B cell (primary cell): ENCODE measurements at regions not wholly inside any gene's neighbourhood (a gene's known extent, or its start where the extent isn't known, plus 50 kb on each side); places are given as distances from the start of the nearest gene placed in this dataset.

Source experiments
- ATAC-seq: fragments of 200-7000 bp; cut with Tn5 transposase; one replicate; pipeline ENCODE4 v1.10.0; 2021; ENCODE audit warnings: low read depth, mild to moderate bottlenecking, moderate number of reproducible peaks, moderate library complexity
- CTCF ChIA-PET: fragments of 350-600 bp; sonication (Branson Sonifier 250); formaldehyde crosslinking; loops from one replicate; lab custom pipeline; 2021; ENCODE audit warnings: antibody characterized with exemption, inconsistent platforms; lab: Charles Lee
- POLR2A ChIA-PET: fragments of 350-600 bp; sonication (Branson Sonifier 250); formaldehyde crosslinking; loops from one replicate; lab custom pipeline; 2021; ENCODE audit warnings: antibody characterized with exemption; lab: Charles Lee
- DNase-seq: peaks from one replicate; pipeline ENCODE4 v3.0.0; 2013
- H2AFZ ChIP-seq: 2 replicates; pipeline ENCODE4 v1.6.1; 2012; ENCODE audit warnings: mild to moderate bottlenecking, low read depth, low read length; ENCODE audit not compliant: insufficient read depth, poor library complexity, severe bottlenecking
- H3K27ac ChIP-seq, 2 donors: 1 replicate in 1 of 2; 2 replicates in 1 of 2; pipeline ENCODE4 v1.5.1; 2012 to 2013; ENCODE audit warnings: low read length in 2 of 2, mild to moderate bottlenecking in 2 of 2, moderate library complexity in 1 of 2
- H3K27me3 ChIP-seq, 4 experiments: fragments of 200-600 bp in 1 of 4; sonication (generic) in 1 of 4; replicated peaks in 1 of 4; 1 replicate in 2 of 4; 2 replicates in 2 of 4; pipeline versions ENCODE4 v1.6.1 to v1.7.0; 2013 to 2016; ENCODE audit warnings: low read length in 3 of 4, mild to moderate bottlenecking in 2 of 4, mixed read lengths in 1 of 4, moderate library complexity in 1 of 4; ENCODE audit not compliant: insufficient read depth in 4 of 4, control insufficient read depth in 3 of 4; ENCODE audit errors: control extremely low read depth in 1 of 4
- H3K36me3 ChIP-seq, 2 experiments: replicated peaks in 1 of 2; 1 replicate in 1 of 2; 2 replicates in 1 of 2; pipeline versions ENCODE4 v1.6.1 to v1.7.1; 2013; ENCODE audit warnings: low read length in 1 of 2; ENCODE audit not compliant: insufficient read depth in 2 of 2, control insufficient read depth in 1 of 2; ENCODE audit errors: control extremely low read depth in 1 of 2, extremely low read depth in 1 of 2
- H3K4me1 ChIP-seq, 2 donors: fragments of 200-600 bp in 1 of 2; sonication (generic) in 1 of 2; 1 replicate in 1 of 2; 2 replicates in 1 of 2; pipeline versions ENCODE4 v1.5.1 to v1.6.1; 2013 to 2017; ENCODE audit warnings: low read length in 2 of 2; ENCODE audit not compliant: control insufficient read depth in 2 of 2, insufficient read depth in 2 of 2
- H3K4me2 ChIP-seq: replicated peaks from 2 replicates; pipeline ENCODE3; 2012; ENCODE audit warnings: mild to moderate bottlenecking, low read depth, low read length; ENCODE audit not compliant: poor library complexity, severe bottlenecking
- H3K4me3 ChIP-seq, 5 experiments: fragments of 200-600 bp in 1 of 5; sonication (generic) in 1 of 5; 1 replicate in 3 of 5; 2 replicates in 2 of 5; pipeline versions ENCODE4 v1.5.1 to v1.7.0; 2011 to 2016; ENCODE audit warnings: low read length in 4 of 5, mild to moderate bottlenecking in 4 of 5, low read depth in 2 of 5, control low read depth in 1 of 5, moderate library complexity in 1 of 5; ENCODE audit not compliant: insufficient read depth in 1 of 5; ENCODE audit errors: control extremely low read depth in 1 of 5, extremely low read depth in 1 of 5
- H3K79me2 ChIP-seq: fragments of 200-600 bp; sonication (generic); one replicate; pipeline ENCODE4 v1.6.0; 2016; ENCODE audit warnings: low read length; ENCODE audit not compliant: control insufficient read depth, insufficient read depth
- H3K9ac ChIP-seq: fragments of 200-600 bp; sonication (generic); 2 replicates; pipeline ENCODE4 v1.6.1; 2017; ENCODE audit warnings: mild to moderate bottlenecking, low read length, moderate library complexity
- H3K9me3 ChIP-seq, 3 donors: one replicate each; pipeline versions ENCODE4 v1.6.1 to v1.7.1; 2013; ENCODE audit warnings: low read length in 2 of 3; ENCODE audit not compliant: control insufficient read depth in 2 of 3, insufficient read depth in 1 of 3; ENCODE audit errors: control extremely low read depth in 1 of 3
- H4K20me1 ChIP-seq: 2 replicates; pipeline ENCODE4 v1.6.0; 2012; ENCODE audit warnings: mild to moderate bottlenecking, low read length; ENCODE audit not compliant: insufficient read depth, control insufficient read depth, poor library complexity, severe bottlenecking
- H3K27ac Mint-ChIP-seq: one replicate; pipeline ENCODE4 v1.8.0; 2021; ENCODE audit warnings: mixed read lengths
- H3K27me3 Mint-ChIP-seq: one replicate; pipeline ENCODE4 v1.8.0; 2021; ENCODE audit warnings: mixed read lengths
- H3K4me1 Mint-ChIP-seq: one replicate; pipeline ENCODE4 v1.8.0; 2021; ENCODE audit warnings: mixed read lengths
- H3K4me3 Mint-ChIP-seq: one replicate; pipeline ENCODE4 v1.8.0; 2021; ENCODE audit warnings: mixed read lengths
- H3K9me3 Mint-ChIP-seq: one replicate; pipeline ENCODE4 v1.8.0; 2022; ENCODE audit warnings: mixed read lengths; ENCODE audit not compliant: insufficient read depth
- EZH2 ChIP-seq: IDR thresholded peaks from 2 replicates; pipeline ENCODE4 v1.6.1; 2012; ENCODE audit warnings: borderline replicate concordance, low read depth, mild to moderate bottlenecking, moderate library complexity, low read length; ENCODE audit not compliant: insufficient read depth, poor library complexity, severe bottlenecking
- WGBS: methylation state at CpG from one replicate; pipeline ENCODE4 v1.1.5; 2013; ENCODE audit warnings: missing lambda C conversion rate; ENCODE audit not compliant: insufficient coverage; 5-methylcytosine and 5-hydroxymethylcytosine counted together
- intact Hi-C: fragments of 100-400 bp; cut with micrococcal nuclease; formaldehyde crosslinking; loops from one replicate; pipeline ENCODE4 v1.10.0; 2022
- TF ChIP-seq, protein P1 (sequence below): fragments of 200-600 bp; IDR thresholded peaks from one replicate; pipeline ENCODE4 v1.8.0; 2022; ENCODE audit warnings: antibody characterized with exemption, mild to moderate bottlenecking

DNA sequence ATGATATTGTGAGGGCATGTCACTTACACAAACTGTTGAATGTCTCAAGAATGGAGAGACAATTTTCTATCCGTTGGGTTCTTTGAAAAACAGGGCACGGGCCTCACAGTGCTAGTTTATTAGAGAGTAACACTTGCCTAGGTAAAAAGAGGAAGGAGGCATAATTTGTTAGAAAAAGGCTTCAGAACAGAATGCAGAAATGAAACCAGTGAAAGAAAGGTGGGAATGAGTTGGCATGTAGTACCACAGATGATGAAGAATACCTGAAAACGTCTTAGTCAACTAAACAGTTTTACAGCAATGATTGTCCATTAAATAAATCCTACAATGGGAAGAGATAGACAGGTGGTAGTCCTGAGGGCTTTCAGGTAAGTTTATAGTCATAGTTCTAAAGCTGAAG is 1399.7 kb upstream of the CADM2 start:
- H3K4me2 ChIP-seq = no peak overlapping the region
- H3K4me1 ChIP-seq = no peaks in the 10 kb centered on the region
- Mint-ChIP-seq H3K9me3 (peaks cover 9% of the 10 kb centered on the region), H3K27me3 (no peaks in the 10 kb centered on the region), H3K4me3 (no peak overlapping the region), H3K4me1 (no peaks in the 10 kb centered on the region), H3K27ac (no peak overlapping the region)
- no peak for DNase-seq
- no peaks in the 10 kb centered on the region for H4K20me1 ChIP-seq
- CTCF ChIA-PET = no interaction called here
- no peak overlapping the region for H3K27ac ChIP-seq
- intact Hi-C loops = no loop called here
- no peaks in the 10 kb centered on the region for H3K27me3 ChIP-seq
- TF ChIP-seq, protein P1, sequence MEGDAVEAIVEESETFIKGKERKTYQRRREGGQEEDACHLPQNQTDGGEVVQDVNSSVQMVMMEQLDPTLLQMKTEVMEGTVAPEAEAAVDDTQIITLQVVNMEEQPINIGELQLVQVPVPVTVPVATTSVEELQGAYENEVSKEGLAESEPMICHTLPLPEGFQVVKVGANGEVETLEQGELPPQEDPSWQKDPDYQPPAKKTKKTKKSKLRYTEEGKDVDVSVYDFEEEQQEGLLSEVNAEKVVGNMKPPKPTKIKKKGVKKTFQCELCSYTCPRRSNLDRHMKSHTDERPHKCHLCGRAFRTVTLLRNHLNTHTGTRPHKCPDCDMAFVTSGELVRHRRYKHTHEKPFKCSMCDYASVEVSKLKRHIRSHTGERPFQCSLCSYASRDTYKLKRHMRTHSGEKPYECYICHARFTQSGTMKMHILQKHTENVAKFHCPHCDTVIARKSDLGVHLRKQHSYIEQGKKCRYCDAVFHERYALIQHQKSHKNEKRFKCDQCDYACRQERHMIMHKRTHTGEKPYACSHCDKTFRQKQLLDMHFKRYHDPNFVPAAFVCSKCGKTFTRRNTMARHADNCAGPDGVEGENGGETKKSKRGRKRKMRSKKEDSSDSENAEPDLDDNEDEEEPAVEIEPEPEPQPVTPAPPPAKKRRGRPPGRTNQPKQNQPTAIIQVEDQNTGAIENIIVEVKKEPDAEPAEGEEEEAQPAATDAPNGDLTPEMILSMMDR = no peak
- no peak for TF ChIP-seq EZH2
- WGBS = 73% methylated on average over 2 of the region's 3 CpGs
- H3K9me3 ChIP-seq = peaks cover 0 to 11% (median 0%) of the 10 kb centered on the region in 3 donors
- ATAC-seq = no peak
- H3K4me3 ChIP-seq = no peak overlapping the region
- POLR2A ChIA-PET = no interaction called here
- no peak overlapping the region for H3K9ac ChIP-seq
- no peaks in the 10 kb centered on the region for H3K36me3 ChIP-seq
- H2AFZ ChIP-seq = no peak overlapping the region
- H3K79me2 ChIP-seq = no peaks in the 10 kb centered on the region

- Histone ChIP-seq H3K4me2 (no peak overlapping the region), H4K20me1 (no peaks in the 10 kb centered on the region), H3K4me3 (no peak overlapping the region), H3K4me1 (no peaks in the 10 kb centered on the region), H2AFZ (no peak overlapping the region), H3K36me3 (no peaks in the 10 kb centered on the region), H3K79me2 (no peaks in the 10 kb centered on the region), H3K27me3 (no peaks in the 10 kb centered on the region), H3K9me3 (no peaks in the 10 kb centered on the region), H3K27ac (no peak overlapping the region), H3K9ac (no peak overlapping the region)
- POLR2A ChIA-PET = no interaction called here
- TF ChIP-seq, protein P1 = no peak
- TF ChIP-seq EZH2 = no peak
- Mint-ChIP-seq H3K27ac (no peak overlapping the region), H3K4me1 (no peaks in the 10 kb centered on the region), H3K9me3 (no peaks in the 10 kb centered on the region), H3K4me3 (no peak overlapping the region), H3K27me3 (no peaks in the 10 kb centered on the region)
- DNase-seq (no peak), ATAC-seq (no peak)
- WGBS = no CpG with 5 or more reads among the region's 3 CpGs
- CTCF ChIA-PET = no interaction called here
- intact Hi-C loops = no loop called here
These were observed 1390.9 kb upstream of the CADM2 start for GRCh38 chr3:83567935-83568334.
